Cerebellar cortex (tissue), 1 donor: ENCODE measurements at regions not wholly inside any gene's neighbourhood (a gene's known extent, or its start where the extent isn't known, plus 50 kb on each side); places are given as distances from the start of the nearest gene placed in this dataset.
A peak's percentile ranks its signal among the peaks of the same experiment; 100 is the strongest.

Source experiments
- DNase-seq: peaks from one replicate; pipeline ENCODE4 v3.0.0-alpha.2; 2015; ENCODE audit warnings: low spot score

DNA sequence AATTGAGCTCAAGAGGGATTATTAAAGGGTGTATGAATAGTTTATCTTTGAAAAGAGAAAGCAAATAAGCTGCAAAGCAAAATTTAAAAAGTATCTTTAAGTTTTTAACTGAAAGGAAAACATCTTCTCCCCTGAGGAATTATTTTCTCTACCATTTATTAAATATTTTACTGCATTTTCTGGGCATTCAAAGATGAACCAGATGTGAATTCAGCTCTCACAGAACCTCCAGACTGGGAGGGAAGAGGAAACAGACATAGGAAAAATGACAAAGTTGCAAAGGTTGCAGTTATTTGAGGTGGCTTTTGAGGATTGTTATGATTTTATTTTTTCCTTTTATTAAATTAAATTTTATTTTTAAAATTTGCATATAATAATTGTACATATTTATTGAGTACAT lies 122.7 kb upstream of the SESN3 start:
- DNase-seq, result no peak

DNA sequence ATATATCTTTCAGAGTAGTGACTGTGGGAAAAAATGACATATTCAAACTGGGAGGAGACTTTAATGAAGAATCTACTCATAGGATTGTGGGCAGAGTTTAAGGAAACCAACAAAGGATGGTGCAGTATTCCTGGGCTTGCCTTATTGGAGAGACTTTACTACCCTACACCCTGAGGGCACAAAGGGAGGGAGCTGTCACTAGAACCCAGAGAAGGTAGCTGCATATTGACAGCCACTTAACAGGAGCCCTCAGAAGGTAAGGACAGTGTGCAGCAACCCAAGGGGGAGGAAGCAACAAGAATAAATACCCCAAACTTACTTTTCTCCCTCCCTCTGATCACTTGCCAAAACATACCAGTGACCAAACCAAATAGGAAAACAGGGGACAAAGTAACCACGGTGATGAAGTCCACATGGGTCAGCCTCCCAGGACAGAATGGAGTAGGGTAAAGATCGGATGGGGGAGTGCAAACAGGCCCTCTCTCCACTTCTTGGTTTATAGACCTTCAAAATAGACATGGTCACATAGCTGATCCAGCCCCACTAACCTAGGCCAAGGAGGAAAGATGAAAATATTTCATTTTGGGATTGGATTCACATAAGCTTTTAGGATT lies 121.8 kb upstream of the SESN3 start:
- no peak for DNase-seq

DNA sequence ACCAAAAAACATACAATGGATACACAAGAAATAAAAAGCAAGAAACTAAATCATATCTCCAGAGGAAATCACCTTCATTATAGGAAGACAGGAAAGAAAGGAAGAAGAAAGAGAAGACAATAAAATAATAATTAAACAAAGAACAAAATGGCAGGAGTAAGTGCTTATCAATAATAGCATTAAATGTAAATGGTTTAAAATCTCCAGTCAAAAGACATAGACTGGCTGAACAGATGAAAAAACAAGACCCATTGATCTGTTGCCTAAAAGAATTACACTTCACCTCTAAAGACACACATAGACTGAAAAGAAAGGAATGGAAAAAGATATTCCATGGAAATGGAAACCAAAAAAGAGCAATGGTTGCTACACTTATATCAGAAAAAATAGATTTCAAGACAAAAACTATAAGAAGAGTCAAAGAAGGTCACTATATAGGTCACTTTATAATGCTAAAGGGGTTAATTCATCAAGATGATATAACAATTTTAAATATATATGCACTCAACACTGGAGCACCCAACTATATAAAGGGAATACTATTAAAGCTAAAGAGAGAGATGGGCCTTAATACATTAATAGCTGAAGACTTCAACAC lies 118.4 kb upstream of the SESN3 start:
- no peak for DNase-seq

DNA sequence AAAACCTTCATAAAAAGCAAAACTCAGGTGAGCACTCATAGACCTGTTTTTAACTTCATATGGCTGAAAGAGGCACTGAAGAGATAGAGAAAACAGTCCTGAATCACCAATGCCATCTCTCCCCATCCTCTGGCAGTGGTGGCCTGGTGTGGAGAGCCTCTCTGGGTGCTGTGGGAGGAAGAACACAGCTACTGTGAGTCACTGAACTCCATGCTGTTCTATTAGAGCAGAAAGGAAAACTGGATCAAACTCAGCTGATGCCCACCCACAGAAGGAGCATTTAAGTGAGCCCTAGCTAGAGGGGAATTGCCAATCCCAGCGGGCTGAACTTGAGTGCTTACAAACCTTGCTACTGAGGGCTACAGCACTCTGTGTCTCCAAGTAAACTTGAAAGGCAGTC lies 115.3 kb upstream of the SESN3 start:
- DNase-seq, result no peak

DNA sequence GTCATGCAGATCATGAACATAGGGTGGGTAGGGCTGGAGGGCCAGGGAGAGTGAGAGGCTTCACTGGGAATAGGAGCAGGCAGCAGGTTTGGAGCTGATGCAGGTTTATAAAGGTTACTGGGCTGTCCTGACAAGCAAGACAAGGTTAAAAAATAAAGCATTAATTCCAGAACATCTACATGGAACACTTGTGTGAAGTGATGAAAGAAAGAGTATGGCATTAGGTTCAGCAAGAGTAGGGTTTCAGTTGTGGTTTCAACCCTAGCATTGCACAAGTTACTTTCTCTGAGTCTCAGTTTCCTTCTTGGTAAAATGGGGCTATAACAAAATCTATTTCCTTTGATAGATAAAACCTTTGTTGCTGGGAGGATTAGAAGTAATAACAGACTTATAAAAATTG lies 114.6 kb upstream of the SESN3 start:
- DNase-seq, result no peak

DNA sequence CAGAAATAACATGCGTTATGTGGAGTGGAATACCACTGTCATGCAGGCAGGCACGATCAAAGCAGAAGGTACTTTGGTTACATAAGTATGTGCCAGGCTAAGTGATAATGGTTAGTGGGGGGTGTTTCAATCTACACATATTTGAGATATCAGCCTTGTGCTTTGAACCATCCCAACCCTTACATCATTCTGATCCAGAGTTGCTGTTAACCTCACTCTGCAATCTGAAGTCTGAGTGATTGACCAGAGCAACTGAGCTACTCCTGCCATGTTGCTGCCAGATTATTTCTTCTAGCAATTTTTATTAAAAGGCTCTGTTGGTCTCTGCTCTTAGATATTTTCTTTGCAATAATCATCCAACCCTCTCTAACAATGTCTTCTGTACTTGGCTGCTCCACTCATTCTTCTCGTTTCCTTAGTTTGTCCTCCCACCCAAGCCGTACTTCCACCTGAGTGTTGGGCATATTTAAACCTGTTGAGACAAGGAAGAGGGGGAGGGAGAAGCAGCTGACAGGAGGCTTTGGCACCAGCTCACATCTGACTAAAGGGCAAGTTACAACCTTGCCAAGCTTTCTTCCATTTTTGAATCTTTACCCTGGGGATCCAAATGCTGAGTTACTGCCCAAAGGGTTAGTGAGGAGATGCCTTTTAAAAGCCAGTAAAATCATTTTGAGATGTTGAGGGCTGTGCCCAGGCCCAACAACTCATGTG lies 114.1 kb upstream of the SESN3 start:
- DNase-seq, result no peak

DNA sequence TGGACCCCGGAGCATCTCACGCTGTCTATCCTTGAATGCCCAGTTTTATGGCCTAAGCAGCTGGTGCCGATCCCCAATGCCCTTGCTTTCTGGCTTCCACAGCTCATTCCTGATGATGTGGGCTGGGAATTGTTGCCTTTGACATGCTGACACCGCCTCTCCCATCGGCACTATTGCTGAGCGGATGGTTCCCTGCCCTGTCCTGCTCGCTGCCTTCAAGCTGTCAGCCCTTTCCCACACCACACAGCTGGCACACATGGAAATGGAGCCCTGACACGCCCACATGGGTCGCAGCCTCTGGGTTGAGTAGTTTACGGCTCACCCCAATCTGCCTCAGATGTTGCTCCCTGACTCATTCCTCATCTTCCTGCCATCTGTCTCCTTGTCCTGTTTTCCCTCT lies 110.2 kb upstream of the SESN3 start:
- no peak for DNase-seq

DNA sequence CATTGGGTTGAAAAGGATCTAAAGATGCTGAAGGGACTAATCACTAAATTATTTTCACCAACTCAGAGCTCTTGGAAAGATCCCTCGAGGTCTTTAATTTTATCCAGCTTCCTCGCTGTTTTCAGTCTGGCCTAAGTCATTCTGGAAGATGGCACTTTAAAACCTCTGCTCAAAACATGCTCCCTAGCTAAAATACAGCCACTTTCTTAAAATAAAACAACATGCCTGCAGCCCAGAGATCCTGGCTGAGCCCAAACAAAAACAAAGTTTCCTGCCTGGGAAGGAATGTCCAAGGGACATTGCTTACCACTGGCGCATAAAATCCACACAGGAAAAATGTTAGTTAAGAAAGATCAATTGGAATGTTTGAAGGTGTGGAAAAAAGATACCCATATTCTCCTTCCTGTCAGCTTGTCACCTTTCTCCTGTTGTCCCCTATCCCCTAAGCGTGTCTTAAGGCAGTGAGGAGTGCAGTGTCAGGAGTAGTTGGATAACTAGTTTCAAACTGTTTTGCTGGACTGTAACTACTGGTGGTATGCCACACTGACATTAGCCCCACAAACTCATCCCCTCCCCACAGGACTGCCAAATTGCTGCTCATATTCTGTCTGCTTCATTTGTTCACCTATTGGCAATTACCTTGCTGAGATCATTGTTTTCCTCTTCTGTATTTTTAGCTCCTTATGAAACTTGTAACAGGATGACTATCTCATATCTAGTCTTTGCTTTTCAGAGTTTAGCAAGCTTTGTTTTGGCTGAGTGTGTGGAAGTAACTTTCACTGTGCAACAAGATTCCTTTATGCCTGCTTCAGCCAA lies 108.3 kb upstream of the SESN3 start:
- DNase-seq, result no peak

DNA sequence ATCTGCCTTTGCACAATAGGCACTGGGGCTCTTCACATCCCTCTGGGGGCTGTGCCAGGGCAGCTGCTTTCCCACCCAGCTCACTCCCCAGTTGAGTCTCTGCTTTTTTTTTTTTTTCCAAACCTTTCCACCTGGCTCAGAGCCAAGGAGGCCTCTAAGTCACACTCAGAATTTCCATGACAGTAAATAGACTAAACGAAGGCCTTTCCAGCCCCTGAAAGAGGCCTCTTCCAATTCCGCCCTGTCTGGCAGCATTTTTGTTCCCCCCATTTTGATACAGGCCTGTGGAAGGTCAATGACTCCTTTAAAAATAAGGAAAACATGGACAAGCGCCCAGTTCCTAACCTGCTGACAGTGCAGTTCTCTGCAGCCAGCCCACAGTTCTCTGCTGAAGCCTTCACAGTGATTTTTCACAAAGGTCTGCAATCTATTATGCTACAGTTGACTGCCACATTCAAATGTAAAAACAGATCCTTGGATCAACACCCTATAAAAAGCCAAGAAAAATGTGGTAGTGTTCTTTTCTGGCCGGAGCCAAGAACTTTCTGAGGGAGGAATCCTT lies 107.5 kb upstream of the SESN3 start:
- peak; percentile 11 for DNase-seq

DNA sequence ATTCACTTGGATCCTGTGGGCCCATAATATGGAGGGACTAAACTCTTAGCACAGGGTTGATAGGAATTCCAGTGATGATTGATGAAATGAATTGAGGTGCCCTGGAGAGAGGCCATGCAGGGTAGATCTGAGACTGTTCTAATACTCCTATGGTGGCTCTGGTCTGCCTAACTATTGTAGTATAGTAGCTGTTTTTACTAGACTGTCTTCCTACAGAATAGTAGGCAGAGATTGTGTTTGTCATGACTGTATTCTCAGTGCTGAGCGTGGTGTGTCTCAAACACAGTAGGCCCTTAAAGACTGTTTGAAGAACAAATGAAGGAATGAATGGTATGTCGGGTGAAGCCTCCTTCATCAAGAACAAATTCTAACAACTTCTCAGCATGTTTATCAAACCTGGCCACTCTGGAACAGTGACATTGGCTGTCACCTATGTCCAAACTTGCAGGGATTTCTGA lies 107.0 kb upstream of the SESN3 start:
- no peak for DNase-seq

DNA sequence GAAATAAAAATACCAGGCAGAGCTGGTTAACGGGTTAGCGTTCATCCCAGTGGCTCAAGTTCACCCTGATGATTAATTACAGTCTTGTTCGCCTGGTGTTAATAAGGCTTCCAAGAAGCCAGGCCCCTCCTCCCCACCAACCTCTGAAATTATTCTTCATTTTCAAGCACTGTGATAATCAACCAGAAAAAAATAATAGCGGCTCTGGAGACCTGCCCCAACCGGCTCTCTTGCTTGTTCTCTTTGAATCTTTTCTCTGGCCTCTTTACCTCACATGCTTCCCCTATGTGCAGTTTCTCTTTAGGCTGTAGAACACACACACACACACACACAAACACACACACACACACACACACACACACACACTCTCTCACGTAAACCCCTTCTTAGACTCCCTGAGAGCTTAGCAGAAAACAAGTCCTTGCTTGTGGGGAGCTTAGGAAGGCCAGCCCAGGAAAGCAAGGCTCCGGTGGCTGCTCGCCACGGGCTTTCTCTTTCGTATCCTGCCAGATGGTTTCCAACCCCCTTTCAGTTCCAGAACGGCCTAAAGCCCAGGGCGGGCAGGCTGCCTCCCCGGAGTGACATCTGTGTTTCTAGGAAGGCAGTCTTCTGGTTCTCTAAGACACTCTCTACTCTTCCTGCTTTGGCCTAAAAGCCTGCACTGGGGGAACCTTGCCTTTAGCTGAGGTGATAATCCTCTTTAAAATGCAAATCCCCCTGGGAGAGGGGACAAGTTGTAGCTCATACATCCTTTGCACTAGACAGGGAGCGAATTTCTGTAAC lies 106.4 kb upstream of the SESN3 start:
- peak; percentile 90 for DNase-seq

DNA sequence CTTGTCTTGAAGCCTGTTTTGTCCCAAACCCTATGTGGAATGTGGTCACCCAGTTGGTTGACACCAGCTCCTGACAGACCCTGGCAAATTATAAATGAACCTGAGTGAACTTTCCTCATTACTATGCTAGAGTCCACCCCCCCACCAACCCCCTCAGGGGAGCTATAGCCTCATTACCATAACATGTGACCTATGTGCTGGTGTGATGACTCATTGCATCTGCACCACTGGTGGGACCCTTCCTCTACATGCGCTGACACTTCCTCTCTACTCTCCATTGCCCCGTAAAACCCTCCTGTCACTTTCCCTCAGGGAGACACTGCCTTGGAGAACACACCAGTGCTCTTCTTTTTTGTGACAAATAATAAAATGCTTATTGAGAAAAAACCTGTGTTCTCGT lies 105.0 kb upstream of the SESN3 start:
- DNase-seq, result no peak

DNA sequence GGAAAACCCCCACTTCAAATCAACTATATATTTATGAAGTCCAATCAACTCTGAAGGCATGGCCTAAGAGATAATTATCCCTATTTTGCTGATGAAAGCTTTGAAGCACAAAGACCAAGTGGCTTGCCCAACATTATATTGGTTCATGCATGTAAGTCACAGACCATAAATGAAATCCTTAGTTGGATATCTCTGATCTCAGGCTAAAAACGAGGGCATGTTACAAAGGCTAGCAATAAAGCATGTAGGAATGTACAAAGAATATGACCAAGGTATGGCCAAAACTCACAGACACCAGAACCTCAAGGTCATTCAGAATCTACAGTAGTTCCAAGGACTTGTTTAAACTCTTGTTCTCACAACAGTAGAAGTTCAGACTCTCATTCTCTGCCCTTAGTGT lies 100.2 kb upstream of the SESN3 start:
- no peak for DNase-seq

DNA sequence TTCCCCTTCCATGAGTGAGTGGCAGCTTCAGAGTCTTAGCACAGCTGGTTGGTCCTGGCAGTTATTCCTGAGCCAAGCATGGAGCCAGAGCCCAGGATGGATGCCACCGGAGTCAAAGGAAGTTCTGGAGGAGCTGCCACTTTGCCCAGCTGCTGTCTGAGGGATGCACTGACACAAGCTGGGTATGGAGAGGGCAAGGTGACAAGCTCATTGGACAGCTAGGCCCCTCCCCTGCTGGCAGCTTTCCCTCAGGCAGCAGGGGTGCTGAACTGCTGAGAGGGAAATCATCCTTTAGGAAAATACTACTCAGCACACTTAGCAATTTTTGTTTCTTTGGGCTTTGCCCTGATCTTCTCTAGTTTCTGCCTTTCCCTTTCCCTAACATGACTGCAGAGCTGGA lies 99.3 kb upstream of the SESN3 start:
- DNase-seq, result no peak

DNA sequence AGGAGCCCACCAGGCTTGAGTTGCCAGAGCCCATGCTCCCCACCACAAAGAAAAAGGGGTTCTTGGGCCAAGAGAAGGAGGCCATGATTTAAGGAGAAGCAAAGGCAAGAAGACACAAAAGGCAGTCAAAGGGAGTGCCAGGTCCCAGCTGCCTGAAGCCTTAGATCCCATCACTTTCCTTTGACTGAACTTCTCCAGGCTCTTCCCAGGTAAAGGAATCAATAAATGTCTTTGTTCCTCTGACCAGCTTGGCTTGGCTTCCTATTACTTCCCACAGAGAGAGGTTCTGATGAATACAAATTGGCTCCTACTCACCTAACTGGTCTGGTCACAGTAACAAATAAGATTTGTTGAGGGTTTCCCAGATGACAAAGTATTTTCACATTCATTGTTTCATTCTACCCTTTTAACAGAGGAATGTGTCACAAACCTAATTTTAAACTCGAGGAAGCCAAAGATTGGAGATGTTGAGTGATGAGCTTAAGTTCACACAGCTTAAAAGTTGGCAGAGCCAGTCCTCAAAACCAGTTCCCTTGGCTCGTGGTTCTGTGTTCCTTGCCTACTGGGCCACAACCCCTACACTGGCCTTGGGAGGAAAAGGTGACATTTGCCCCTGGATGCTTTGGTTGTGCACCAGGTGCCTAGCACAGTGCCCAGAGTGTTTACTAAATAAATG lies 96.4 kb upstream of the SESN3 start:
- no peak for DNase-seq

DNA sequence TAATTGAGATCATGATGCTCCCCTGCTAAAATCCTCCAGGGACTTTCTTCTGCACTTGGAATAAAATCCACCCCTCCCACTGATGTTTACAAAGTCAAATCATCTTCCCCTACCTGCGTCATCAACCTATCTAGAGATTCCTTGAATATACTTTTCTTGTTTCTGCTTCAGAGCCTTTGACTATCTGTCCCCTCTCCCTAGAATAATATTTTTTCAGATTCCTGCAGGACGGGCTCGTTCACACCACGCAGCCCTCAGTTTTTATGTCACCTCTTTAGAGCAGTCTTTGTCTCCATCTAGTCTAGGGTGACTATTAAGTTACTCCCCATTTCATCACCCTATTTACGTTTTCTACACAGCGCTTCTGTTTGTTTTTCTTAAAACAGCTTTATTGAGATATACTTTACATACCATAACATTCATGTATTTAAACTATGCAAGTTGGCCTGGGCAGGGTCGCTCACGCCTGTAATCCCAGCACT lies 94.8 kb upstream of the SESN3 start:
- DNase-seq, result no peak

DNA sequence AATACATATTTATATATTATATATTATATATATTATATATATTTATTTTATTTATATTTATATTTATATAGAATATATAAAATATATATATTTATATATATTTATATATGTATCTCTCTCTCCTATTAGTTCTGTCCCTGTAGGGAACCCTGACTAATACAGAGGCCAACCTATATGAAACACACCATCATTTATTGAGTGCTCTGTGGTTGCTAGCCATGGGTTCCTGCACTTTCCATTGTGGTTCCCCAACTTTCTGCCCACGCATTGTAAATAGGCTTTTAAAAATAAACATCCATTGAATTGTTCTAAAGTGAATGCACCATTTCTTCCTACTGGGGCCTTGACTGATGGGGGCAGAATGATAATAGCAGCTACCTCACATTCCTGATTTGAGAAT lies 93.8 kb upstream of the SESN3 start:
- no peak for DNase-seq

DNA sequence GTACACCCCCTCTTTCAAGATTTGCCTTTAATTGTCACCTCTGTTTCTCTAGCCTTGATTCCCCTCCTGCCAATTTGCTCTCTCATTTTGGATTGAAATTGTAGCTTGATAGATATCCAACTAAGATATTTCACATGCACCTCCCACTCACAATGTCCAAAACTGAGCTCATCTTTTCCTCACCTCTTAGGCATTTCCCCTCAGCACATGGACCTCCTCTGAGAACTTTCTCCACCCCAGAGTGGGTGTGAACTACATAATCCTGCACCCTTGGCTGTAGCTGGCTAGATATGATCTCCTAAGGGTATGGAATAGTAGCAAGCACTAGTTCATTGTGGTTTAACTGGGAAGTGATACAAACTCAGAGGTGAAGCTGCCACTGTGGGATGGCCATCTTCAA lies 91.5 kb upstream of the SESN3 start:
- no peak for DNase-seq

DNA sequence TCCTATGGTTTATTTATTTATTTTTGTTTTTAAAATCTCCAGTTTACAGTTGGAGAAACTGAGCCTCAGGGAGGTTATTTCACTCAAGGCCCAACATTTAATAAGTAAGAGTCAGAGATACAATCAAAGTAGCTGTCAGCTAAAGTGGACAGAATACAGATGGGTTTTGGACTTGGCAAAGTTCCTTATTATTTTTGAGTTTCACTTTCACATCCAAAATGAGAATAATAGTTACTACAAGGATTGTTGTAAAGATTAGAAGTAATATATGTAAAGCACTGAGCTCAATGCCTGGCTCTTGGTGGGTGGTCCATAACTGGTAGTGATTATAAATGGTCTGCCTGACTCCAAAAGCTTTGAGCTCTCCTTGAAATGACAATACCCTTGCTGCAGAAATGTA lies 87.5 kb upstream of the SESN3 start:
- no peak for DNase-seq

DNA sequence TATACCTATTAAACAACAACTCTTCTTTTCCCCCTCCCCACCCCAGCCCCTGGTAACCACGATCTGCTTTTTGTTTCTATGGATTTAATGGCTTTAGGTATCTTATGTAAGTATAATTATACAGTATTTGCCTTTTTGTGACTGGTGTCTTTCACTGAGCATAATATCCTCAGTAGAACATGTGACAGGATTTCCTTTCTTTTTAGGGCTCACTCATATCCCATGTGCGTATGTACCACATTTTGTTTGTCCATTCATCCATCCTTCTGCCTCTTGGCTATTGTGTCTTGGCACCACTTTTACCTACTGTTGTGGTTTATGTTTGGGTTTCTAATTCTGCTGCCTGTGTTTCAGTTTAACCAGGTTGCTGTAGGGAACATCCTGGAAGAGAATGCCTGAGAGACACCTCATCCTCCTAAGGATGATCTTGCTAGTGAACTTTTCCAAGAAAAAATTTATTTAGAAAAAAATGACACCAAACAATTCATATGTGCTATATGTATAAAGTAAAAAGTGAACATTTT lies 77.6 kb upstream of the SESN3 start:
- DNase-seq, result no peak

DNA sequence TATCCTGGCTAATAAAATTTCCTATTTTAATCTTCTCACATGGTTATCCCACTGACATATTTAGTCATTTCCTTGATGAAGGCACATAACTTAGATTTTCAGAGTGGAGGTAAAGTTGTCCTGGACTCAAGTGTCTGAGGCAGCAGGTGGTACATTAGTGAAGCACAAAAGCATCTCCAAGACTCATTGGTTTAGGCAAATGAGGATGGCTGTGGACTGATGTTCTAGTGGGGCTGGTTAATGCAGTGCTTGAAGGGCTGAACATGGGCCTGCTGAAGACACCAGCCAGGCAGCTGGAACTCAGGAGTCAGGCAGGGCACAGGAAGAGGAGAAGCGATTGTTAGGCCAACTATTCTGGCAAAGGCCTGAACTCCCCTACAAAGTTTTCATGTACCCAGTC lies 76.3 kb upstream of the SESN3 start:
- no peak for DNase-seq
